ENCODE measurements at regions not wholly inside any gene's neighbourhood (a gene's known extent, or its start where the extent isn't known, plus 50 kb on each side); places are given as distances from the start of the nearest gene placed in this dataset.

- no peak overlapping the region for H3K4me3 ChIP-seq
- no peaks in the 10 kb centered on the region for H3K36me3 ChIP-seq
- no peaks in the 10 kb centered on the region for H3K4me1 ChIP-seq
- TF ChIP-seq CTCF (IDR thresholded peaks at IDR 0.05): no peak
- H3K27me3 ChIP-seq: no peaks in the 10 kb centered on the region
- DNase-seq (ENCODE audit: low spot score): no peak
- no peak overlapping the region for H3K27ac ChIP-seq
- H3K9me3 ChIP-seq: no peaks in the 10 kb centered on the region
Observed at GRCh38 chr18:44497757-44498490, 182.8 kb upstream of the SETBP1 start.

- no peak overlapping the region for H3K27ac ChIP-seq
- no peaks in the 10 kb centered on the region for H3K36me3 ChIP-seq
- no peaks in the 10 kb centered on the region for H3K27me3 ChIP-seq
- no peaks in the 10 kb centered on the region for H3K9me3 ChIP-seq
- no peak for TF ChIP-seq CTCF (IDR thresholded peaks at IDR 0.05)
- no peak overlapping the region for H3K4me3 ChIP-seq
- H3K4me1 ChIP-seq: no peaks in the 10 kb centered on the region
- DNase-seq (ENCODE audit: low spot score): no peak
Observed at GRCh38 chr18:44500808-44501610, 179.7 kb upstream of the SETBP1 start.

- Histone ChIP-seq H3K9me3 (no peaks in the 10 kb centered on the region), H3K27me3 (no peaks in the 10 kb centered on the region), H3K4me1 (no peaks in the 10 kb centered on the region), H3K4me3 (no peak overlapping the region), H3K36me3 (no peaks in the 10 kb centered on the region), H3K27ac (no peak overlapping the region)
- TF ChIP-seq CTCF (IDR thresholded peaks at IDR 0.05): no peak
- no peak for DNase-seq (ENCODE audit: low spot score)
Observed at GRCh38 chr18:44502221-44502620, 178.5 kb upstream of the SETBP1 start.

GRCh38 chr18:44502790-44503189, 177.9 kb upstream of the SETBP1 start:
- Histone ChIP-seq H3K27ac (no peak overlapping the region), H3K36me3 (no peaks in the 10 kb centered on the region), H3K27me3 (no peaks in the 10 kb centered on the region), H3K9me3 (no peaks in the 10 kb centered on the region), H3K4me1 (no peaks in the 10 kb centered on the region), H3K4me3 (no peak overlapping the region)
- no peak for TF ChIP-seq CTCF (IDR thresholded peaks at IDR 0.05)
- no peak for DNase-seq (ENCODE audit: low spot score)

- no peak for DNase-seq (ENCODE audit: low spot score)
- H3K4me3 ChIP-seq: no peak overlapping the region
- H3K36me3 ChIP-seq: no peaks in the 10 kb centered on the region
- no peaks in the 10 kb centered on the region for H3K9me3 ChIP-seq
- no peak overlapping the region for H3K27ac ChIP-seq
- no peaks in the 10 kb centered on the region for H3K4me1 ChIP-seq
- no peaks in the 10 kb centered on the region for H3K27me3 ChIP-seq
- TF ChIP-seq CTCF (IDR thresholded peaks at IDR 0.05): no peak
Observed at GRCh38 chr18:44503854-44504253, 176.8 kb upstream of the SETBP1 start.

Data from right atrium auricular region (tissue), 2 donors.